ENCODE measurements at regions not wholly inside any gene's neighbourhood (a gene's known extent, or its start where the extent isn't known, plus 50 kb on each side); places are given as distances from the start of the nearest gene placed in this dataset.

- no peak overlapping the region for H3K27ac Mint-ChIP-seq
- no peak for DNase-seq
- no peak overlapping the region for H3K27ac ChIP-seq (ENCODE audit: low read depth, low read length)
- no peaks in the 10 kb centered on the region for H3K27me3 Mint-ChIP-seq (ENCODE audit: insufficient read depth)
- 93 to 96% methylated on average over 7 to 8 of the region's 8 CpGs for WGBS, 2 experiments (ENCODE audit: insufficient coverage in 1 of 2, insufficient read length in 1 of 2)
- no peaks in the 10 kb centered on the region for H3K27me3 ChIP-seq (ENCODE audit: control insufficient read depth, insufficient read depth, low read length, poor library complexity, severe bottlenecking)
- no peak overlapping the region for H3K4me3 ChIP-seq (ENCODE audit: low read length)
- no peak overlapping the region for H3K9ac ChIP-seq (ENCODE audit: extremely low read depth, low read length, poor library complexity, severe bottlenecking)
- no peaks in the 10 kb centered on the region for H3K9me3 Mint-ChIP-seq
- no peak for TF ChIP-seq CTCF (conservative IDR thresholded peaks at IDR 0.05)
- peaks cover 20% of the 10 kb centered on the region for H3K4me1 Mint-ChIP-seq
- no peaks in the 10 kb centered on the region for H3K9me3 ChIP-seq (ENCODE audit: control insufficient read depth, low read length)
- no peaks in the 10 kb centered on the region for H3K36me3 ChIP-seq (ENCODE audit: control insufficient read depth, insufficient read depth, low read length)
- no peak overlapping the region for H3K4me3 Mint-ChIP-seq
- H3K4me1 ChIP-seq (ENCODE audit: control insufficient read depth, insufficient read depth, low read length), result no peaks in the 10 kb centered on the region
- no peaks in the 10 kb centered on the region for H3K36me3 Mint-ChIP-seq (ENCODE audit: low read depth)
Measured at GRCh38 chr13:22189176-22190048, 518.5 kb downstream of the FGF9 start.

- H3K9ac ChIP-seq (ENCODE audit: extremely low read depth, low read length, poor library complexity, severe bottlenecking), result no peak overlapping the region
- WGBS, 2 experiments (ENCODE audit: insufficient coverage in 1 of 2, insufficient read length in 1 of 2), result 71 to 88% methylated on average over 1 to 2 of the region's 2 CpGs
- Mint-ChIP-seq H3K27ac (no peak overlapping the region), H3K36me3 (ENCODE audit: low read depth) (no peaks in the 10 kb centered on the region), H3K27me3 (ENCODE audit: insufficient read depth) (no peaks in the 10 kb centered on the region), H3K9me3 (no peaks in the 10 kb centered on the region), H3K4me1 (peaks cover 27% of the 10 kb centered on the region), H3K4me3 (no peak overlapping the region)
- no peaks in the 10 kb centered on the region for H3K4me1 ChIP-seq (ENCODE audit: control insufficient read depth, insufficient read depth, low read length)
- no peak for DNase-seq
- H3K36me3 ChIP-seq (ENCODE audit: control insufficient read depth, insufficient read depth, low read length), result no peaks in the 10 kb centered on the region
- no peak for TF ChIP-seq CTCF (conservative IDR thresholded peaks at IDR 0.05)
- no peaks in the 10 kb centered on the region for H3K27me3 ChIP-seq (ENCODE audit: control insufficient read depth, insufficient read depth, low read length, poor library complexity, severe bottlenecking)
- H3K4me3 ChIP-seq (ENCODE audit: low read length), result no peak overlapping the region
- no peaks in the 10 kb centered on the region for H3K9me3 ChIP-seq (ENCODE audit: control insufficient read depth, low read length)
- H3K27ac ChIP-seq (ENCODE audit: low read depth, low read length), result no peak overlapping the region
Measured at GRCh38 chr13:22193070-22193469, 522.2 kb downstream of the FGF9 start.

GRCh38 chr13:22194106-22194805 is 523.4 kb downstream of the FGF9 start:
- Histone ChIP-seq H3K4me1 (ENCODE audit: control insufficient read depth, insufficient read depth, low read length) (no peaks in the 10 kb centered on the region), H3K27ac (ENCODE audit: low read depth, low read length) (no peak overlapping the region), H3K9ac (ENCODE audit: extremely low read depth, low read length, poor library complexity, severe bottlenecking) (no peak overlapping the region), H3K4me3 (ENCODE audit: low read length) (no peak overlapping the region), H3K36me3 (ENCODE audit: control insufficient read depth, insufficient read depth, low read length) (no peaks in the 10 kb centered on the region), H3K9me3 (ENCODE audit: control insufficient read depth, low read length) (no peaks in the 10 kb centered on the region), H3K27me3 (ENCODE audit: control insufficient read depth, insufficient read depth, low read length, poor library complexity, severe bottlenecking) (no peaks in the 10 kb centered on the region)
- Mint-ChIP-seq H3K36me3 (ENCODE audit: low read depth) (no peaks in the 10 kb centered on the region), H3K27ac (no peak overlapping the region), H3K27me3 (ENCODE audit: insufficient read depth) (no peaks in the 10 kb centered on the region), H3K9me3 (no peaks in the 10 kb centered on the region), H3K4me1 (peaks cover 28% of the 10 kb centered on the region), H3K4me3 (no peak overlapping the region)
- DNase-seq, result no peak
- TF ChIP-seq CTCF (conservative IDR thresholded peaks at IDR 0.05), result no peak
- WGBS, 2 experiments (ENCODE audit: insufficient coverage in 1 of 2, insufficient read length in 1 of 2), result 85 to 90% methylated on average over 6 to 9 of the region's 9 CpGs
